ENCODE measurements at regions not wholly inside any gene's neighbourhood (a gene's known extent, or its start where the extent isn't known, plus 50 kb on each side); places are given as distances from the start of the nearest gene placed in this dataset.
"Not testable (repeated sequence)": the region's sequence is repeated elsewhere in the genome, so short reads cannot be mapped to it uniquely, and the experiment has no call there.

GRCh38 chr4:93888308-93888707 lies 59.8 kb downstream of the ATOH1 start:
- DNase-seq (ENCODE audit: low spot score), result no peak

GRCh38 chr4:93888768-93889167 lies 60.2 kb downstream of the ATOH1 start:
- DNase-seq (ENCODE audit: low spot score), result no peak

- no peak for DNase-seq (ENCODE audit: low spot score)
Observed at GRCh38 chr4:93891244-93891643, 62.7 kb downstream of the ATOH1 start.

GRCh38 chr4:93894995-93895394 lies 66.4 kb downstream of the ATOH1 start:
- DNase-seq (ENCODE audit: low spot score), result no peak

GRCh38 chr4:93896516-93896915 lies 68.0 kb downstream of the ATOH1 start:
- no peak for DNase-seq (ENCODE audit: low spot score)

GRCh38 chr4:93897559-93897958 lies 69.0 kb downstream of the ATOH1 start:
- peak; percentile 2 for DNase-seq (ENCODE audit: low spot score)

GRCh38 chr4:93908778-93909177 lies 80.2 kb downstream of the ATOH1 start:
- DNase-seq (ENCODE audit: low spot score), result no peak

- DNase-seq (ENCODE audit: low spot score), result no peak
Observed at GRCh38 chr4:93911671-93912070, 83.1 kb downstream of the ATOH1 start.

- DNase-seq (ENCODE audit: low spot score), result no peak
Observed at GRCh38 chr4:93912146-93912545, 83.6 kb downstream of the ATOH1 start.

GRCh38 chr4:93918856-93919255 lies 90.3 kb downstream of the ATOH1 start:
- no peak for DNase-seq (ENCODE audit: low spot score)

- DNase-seq (ENCODE audit: low spot score), result not testable (repeated sequence)
Observed at GRCh38 chr4:93923570-93923969, 95.0 kb downstream of the ATOH1 start.

- no peak for DNase-seq (ENCODE audit: low spot score)
Observed at GRCh38 chr4:93947286-93947685, 118.7 kb downstream of the ATOH1 start.

GRCh38 chr4:93950239-93950638 lies 121.7 kb downstream of the ATOH1 start:
- not testable (repeated sequence) for DNase-seq (ENCODE audit: low spot score)

- DNase-seq (ENCODE audit: low spot score), result no peak
Observed at GRCh38 chr4:93957186-93957585, 128.6 kb downstream of the ATOH1 start.

GRCh38 chr4:93960450-93960849 lies 131.9 kb downstream of the ATOH1 start:
- DNase-seq (ENCODE audit: low spot score), result no peak

- DNase-seq (ENCODE audit: low spot score), result no peak
Observed at GRCh38 chr4:93960916-93961315, 132.4 kb downstream of the ATOH1 start.

GRCh38 chr4:93981594-93981993 lies 153.0 kb downstream of the ATOH1 start:
- no peak for DNase-seq (ENCODE audit: low spot score)

GRCh38 chr4:93982255-93982654 lies 153.7 kb downstream of the ATOH1 start:
- DNase-seq (ENCODE audit: low spot score), result no peak

GRCh38 chr4:93983140-93983539 lies 154.6 kb downstream of the ATOH1 start:
- DNase-seq (ENCODE audit: low spot score), result no peak

- DNase-seq (ENCODE audit: low spot score), result no peak
Observed at GRCh38 chr4:93994175-93994994, 165.8 kb downstream of the ATOH1 start.

GRCh38 chr4:93996895-93997294 lies 168.3 kb downstream of the ATOH1 start:
- DNase-seq (ENCODE audit: low spot score), result no peak

GRCh38 chr4:94000559-94000958 lies 172.0 kb downstream of the ATOH1 start:
- DNase-seq (ENCODE audit: low spot score), result no peak

GRCh38 chr4:94006932-94007331 lies 178.4 kb downstream of the ATOH1 start:
- no peak for DNase-seq (ENCODE audit: low spot score)

GRCh38 chr4:94011190-94011589 lies 182.6 kb downstream of the ATOH1 start:
- no peak for DNase-seq (ENCODE audit: low spot score)
